H9 (cell line): ENCODE measurements at regions not wholly inside any gene's neighbourhood (a gene's known extent, or its start where the extent isn't known, plus 50 kb on each side); places are given as distances from the start of the nearest gene placed in this dataset.

Experiments used
- DNase-seq: peaks from one replicate; pipeline ENCODE4 v3.0.0-alpha.2; 2017
- H2AFZ ChIP-seq: one replicate; pipeline ENCODE4 v1.6.1; 2013; ENCODE audit warnings: mild to moderate bottlenecking, low read length, control low read depth, moderate library complexity
- H2AK5ac ChIP-seq: 2 replicates; pipeline ENCODE4 v1.6.1; 2013; ENCODE audit warnings: low read length, control low read depth, mixed read lengths; ENCODE audit not compliant: insufficient read length
- H2BK120ac ChIP-seq: one replicate; pipeline ENCODE4 v1.6.1; 2013; ENCODE audit warnings: low read depth, mild to moderate bottlenecking, low read length, control low read depth, inconsistent platforms; ENCODE audit not compliant: poor library complexity, severe bottlenecking
- H2BK12ac ChIP-seq: 2 replicates; pipeline ENCODE4 v1.6.1; 2013; ENCODE audit warnings: low read length, control low read depth, mixed read lengths, low read depth; ENCODE audit not compliant: insufficient read length
- H2BK15ac ChIP-seq: 2 replicates; pipeline ENCODE4 v1.6.1; 2013; ENCODE audit warnings: low read depth, low read length, control low read depth
- H2BK20ac ChIP-seq: one replicate; pipeline ENCODE4 v1.6.1; 2013; ENCODE audit warnings: low read depth, mild to moderate bottlenecking, low read length, control low read depth, inconsistent platforms; ENCODE audit not compliant: poor library complexity, severe bottlenecking
- H2BK5ac ChIP-seq: 2 replicates; pipeline ENCODE4 v1.6.1; 2013; ENCODE audit warnings: low read length, control low read depth, mixed read lengths; ENCODE audit not compliant: insufficient read length
- H3K14ac ChIP-seq: 2 replicates; pipeline ENCODE4 v1.6.1; 2013; ENCODE audit warnings: low read length, control low read depth; ENCODE audit not compliant: insufficient read depth
- H3K18ac ChIP-seq: 2 replicates; pipeline ENCODE4 v1.6.1; 2013; ENCODE audit warnings: low read depth, mild to moderate bottlenecking, mixed read lengths, low read length, control low read depth; ENCODE audit not compliant: insufficient read length
- H3K23ac ChIP-seq: 2 replicates; pipeline ENCODE4 v1.6.1; 2013; ENCODE audit warnings: low read length, control low read depth, mixed read lengths, low read depth; ENCODE audit not compliant: insufficient read length
- H3K23me2 ChIP-seq: 2 replicates; pipeline ENCODE4 v1.6.1; 2013; ENCODE audit warnings: low read depth, mild to moderate bottlenecking, mixed read lengths, low read length, control low read depth; ENCODE audit not compliant: insufficient read length, poor library complexity, severe bottlenecking
- H3K27ac ChIP-seq: 2 replicates; pipeline ENCODE4 v1.5.1; 2013; ENCODE audit warnings: low read length, control low read depth, mixed read lengths, low read depth; ENCODE audit not compliant: insufficient read length
- H3K27me3 ChIP-seq: 2 replicates; pipeline ENCODE4 v1.6.1; 2013; ENCODE audit warnings: low read length, control low read depth, inconsistent platforms; ENCODE audit not compliant: insufficient read depth
- H3K4ac ChIP-seq: 2 replicates; pipeline ENCODE4 v1.6.1; 2013; ENCODE audit warnings: low read depth, mild to moderate bottlenecking, control low read depth, inconsistent platforms, low read length, moderate library complexity
- H3K4me1 ChIP-seq: 2 replicates; pipeline ENCODE4 v1.6.1; 2013; ENCODE audit warnings: low read length, control low read depth, inconsistent platforms; ENCODE audit not compliant: insufficient read depth
- H3K4me2 ChIP-seq: 2 replicates; pipeline ENCODE4 v1.6.1; 2013; ENCODE audit warnings: low read length, control low read depth, mixed read lengths; ENCODE audit not compliant: insufficient read length, insufficient read depth
- H3K56ac ChIP-seq: 2 replicates; pipeline ENCODE4 v1.6.1; 2013; ENCODE audit warnings: low read depth, mild to moderate bottlenecking, mixed read lengths, low read length, control low read depth; ENCODE audit not compliant: insufficient read length
- H3K79me1 ChIP-seq: 2 replicates; pipeline ENCODE4 v1.6.1; 2013; ENCODE audit warnings: low read depth, mild to moderate bottlenecking, moderate library complexity, low read length, control low read depth, inconsistent platforms; ENCODE audit not compliant: insufficient read depth, poor library complexity, severe bottlenecking
- H3K79me2 ChIP-seq: 2 replicates; pipeline ENCODE4 v1.6.1; 2013; ENCODE audit warnings: low read length, control low read depth, inconsistent platforms; ENCODE audit not compliant: insufficient read depth
- H3K9ac ChIP-seq: 2 replicates; pipeline ENCODE4 v1.6.1; 2013; ENCODE audit warnings: low read length, control low read depth, mixed read lengths; ENCODE audit not compliant: insufficient read length; ENCODE audit errors: extremely low read depth
- H3K9me3 ChIP-seq: one replicate; pipeline ENCODE4 v1.6.1; 2013; ENCODE audit warnings: low read depth, low read length, inconsistent platforms; ENCODE audit not compliant: control insufficient read depth
- H3T11ph ChIP-seq: one replicate; pipeline ENCODE4 v1.6.1; 2013; ENCODE audit warnings: mild to moderate bottlenecking, low read length, control low read depth, inconsistent platforms
- H4K20me1 ChIP-seq: one replicate; pipeline ENCODE4 v1.6.1; 2013; ENCODE audit not compliant: control insufficient read depth, insufficient read length, insufficient read depth
- H4K5ac ChIP-seq: 2 replicates; pipeline ENCODE4 v1.6.1; 2013; ENCODE audit warnings: low read depth, mild to moderate bottlenecking, mixed read lengths, low read length, control low read depth; ENCODE audit not compliant: insufficient read length
- H4K8ac ChIP-seq: replicated peaks from 2 replicates; pipeline ENCODE4 v1.6.1; 2013; ENCODE audit warnings: low read length, control low read depth, mixed read lengths, low read depth; ENCODE audit not compliant: insufficient read length
- H4K91ac ChIP-seq: 2 replicates; pipeline ENCODE4 v1.6.1; 2013; ENCODE audit warnings: low read depth, mild to moderate bottlenecking, moderate library complexity, mixed read lengths, low read length, control low read depth; ENCODE audit not compliant: insufficient read length
- H3K27ac Mint-ChIP-seq, 3 experiments: 2 replicates in 2 of 3; 3 replicates in 1 of 3; pipeline ENCODE4 v1.8.0; 2020 to 2021; ENCODE audit warnings: mixed read lengths in 3 of 3, mild to moderate bottlenecking in 1 of 3, moderate library complexity in 1 of 3
- H3K27me3 Mint-ChIP-seq: 2 replicates; pipeline ENCODE4 v1.8.0; 2021; ENCODE audit warnings: low read depth, mild to moderate bottlenecking, moderate library complexity, mixed read lengths
- H3K36me3 Mint-ChIP-seq, 3 experiments: 2 replicates in 2 of 3; 3 replicates in 1 of 3; pipeline ENCODE4 v1.8.0; 2020 to 2021; ENCODE audit warnings: low read depth in 3 of 3, mixed read lengths in 3 of 3; ENCODE audit not compliant: insufficient read depth in 1 of 3
- H3K4me1 Mint-ChIP-seq, 2 experiments: 2 replicates each; pipeline ENCODE4 v1.8.0; 2020; ENCODE audit warnings: mixed read lengths in 2 of 2
- H3K4me3 Mint-ChIP-seq, 2 experiments: 2 replicates in 1 of 2; 3 replicates in 1 of 2; pipeline ENCODE4 v1.8.0; 2020 to 2021; ENCODE audit warnings: mild to moderate bottlenecking in 2 of 2, mixed read lengths in 2 of 2, moderate library complexity in 1 of 2
- H3K9me3 Mint-ChIP-seq, 2 experiments: 2 replicates in 1 of 2; 3 replicates in 1 of 2; pipeline ENCODE4 v1.8.0; 2020; ENCODE audit warnings: mild to moderate bottlenecking in 2 of 2, mixed read lengths in 2 of 2, moderate library complexity in 1 of 2
- CTCF ChIP-seq: fragments of 200-600 bp; sonication (generic); conservative IDR thresholded peaks from 3 replicates; pipeline ENCODE4 v1.8.0; 2021; ENCODE audit warnings: antibody characterized with exemption, mild to moderate bottlenecking
- WGBS: extraction: QIAGEN DNeasy Blood & Tissue Kit; methylation state at CpG from one replicate; pipeline ENCODE4 v1.1.7; 2013; ENCODE audit warnings: missing lambda C conversion rate, low lambda C conversion rate, mixed read lengths; ENCODE audit not compliant: insufficient read length; ENCODE audit errors: extremely low coverage; 5-methylcytosine and 5-hydroxymethylcytosine counted together

GRCh38 chrX:63511361-63511760 is 160.2 kb upstream of the SPIN4 start:
- H3K9me3 Mint-ChIP-seq, result peaks cover 57 to 60% of the 10 kb centered on the region in 2 experiments
- H3K9me3 ChIP-seq, result peaks cover 14% of the 10 kb centered on the region
- no peaks in the 10 kb centered on the region for H3K4me1 ChIP-seq
- no peak overlapping the region for H4K5ac ChIP-seq
- H2AK5ac ChIP-seq, result no peak overlapping the region
- no peak overlapping the region for H3K27ac Mint-ChIP-seq
- H3K4me1 Mint-ChIP-seq, result peaks cover 0 to 3% of the 10 kb centered on the region in 2 experiments; a peak in 1 of 4 replicates
- H4K8ac ChIP-seq, result no peak overlapping the region
- H3K36me3 Mint-ChIP-seq, result peaks cover 0 to 2% (median 2%) of the 10 kb centered on the region in 3 experiments; a peak in 3 of 7 replicates
- TF ChIP-seq CTCF, result no peak
- H3K18ac ChIP-seq, result no peak overlapping the region
- no peak overlapping the region for H2BK12ac ChIP-seq
- no peaks in the 10 kb centered on the region for H3K79me1 ChIP-seq
- no peaks in the 10 kb centered on the region; the same call in 1 of the 2 replicates for H3K79me2 ChIP-seq
- H3K9ac ChIP-seq, result no peak overlapping the region
- DNase-seq, result no peak
- H2AFZ ChIP-seq, result no peak overlapping the region
- no peaks in the 10 kb centered on the region for H3K23me2 ChIP-seq
- H3K4me3 Mint-ChIP-seq, result no peak overlapping the region
- WGBS, result no CpG with 5 or more reads among the region's 3 CpGs
- no peak overlapping the region for H3K56ac ChIP-seq
- no peak overlapping the region for H3T11ph ChIP-seq
- H3K27me3 Mint-ChIP-seq, result no peaks in the 10 kb centered on the region
- no peaks in the 10 kb centered on the region for H3K27me3 ChIP-seq
- no peak overlapping the region for H3K27ac ChIP-seq
- no peak overlapping the region for H2BK15ac ChIP-seq
- no peak overlapping the region for H2BK20ac ChIP-seq
- no peaks in the 10 kb centered on the region for H4K20me1 ChIP-seq
- no peak overlapping the region for H4K91ac ChIP-seq
- H3K4ac ChIP-seq, result no peak overlapping the region
- no peak overlapping the region for H2BK5ac ChIP-seq
- H3K23ac ChIP-seq, result no peak overlapping the region
- no peak overlapping the region for H3K4me2 ChIP-seq
- H2BK120ac ChIP-seq, result no peak overlapping the region
- no peak overlapping the region for H3K14ac ChIP-seq
